CD14-positive monocyte (primary cell): ENCODE measurements at regions not wholly inside any gene's neighbourhood (a gene's known extent, or its start where the extent isn't known, plus 50 kb on each side); places are given as distances from the start of the nearest gene placed in this dataset.

Experiments used
- DNase-seq, 3 donors: peaks; one replicate each; pipeline ENCODE4 v3.0.0-alpha.2; 2011 to 2022
- H2AFZ ChIP-seq: 2 replicates; pipeline ENCODE4 v1.6.0; 2012; ENCODE audit warnings: mild to moderate bottlenecking, low read depth, low read length, inconsistent platforms; ENCODE audit not compliant: insufficient read depth, poor library complexity, severe bottlenecking
- H3K27ac ChIP-seq, 2 donors: 1 replicate in 1 of 2; 2 replicates in 1 of 2; pipeline ENCODE4 v1.5.1; 2012 to 2013; ENCODE audit warnings: low read length in 2 of 2, control low read depth in 1 of 2, inconsistent platforms in 1 of 2, low read depth in 1 of 2, mild to moderate bottlenecking in 1 of 2
- H3K27me3 ChIP-seq, 2 donors: one replicate each; pipeline versions ENCODE4 v1.6.0 to v1.6.1; 2011 to 2013; ENCODE audit warnings: low read length in 2 of 2; ENCODE audit not compliant: control insufficient read depth in 2 of 2, insufficient read depth in 2 of 2
- H3K36me3 ChIP-seq, 2 donors: replicated peaks in 1 of 2; 1 replicate in 1 of 2; 2 replicates in 1 of 2; pipeline versions ENCODE4 v1.5.1 to v1.6.1; 2012 to 2013; ENCODE audit warnings: low read length in 2 of 2, control low read depth in 1 of 2, inconsistent platforms in 1 of 2, mild to moderate bottlenecking in 1 of 2; ENCODE audit not compliant: insufficient read depth in 2 of 2, control insufficient read depth in 1 of 2
- H3K4me1 ChIP-seq, 2 donors: 1 replicate in 1 of 2; 2 replicates in 1 of 2; pipeline versions ENCODE4 v1.5.1 to v1.6.1; 2012 to 2013; ENCODE audit warnings: low read length in 2 of 2, control low read depth in 1 of 2, inconsistent platforms in 1 of 2, mild to moderate bottlenecking in 1 of 2, moderate library complexity in 1 of 2; ENCODE audit not compliant: insufficient read depth in 2 of 2, control insufficient read depth in 1 of 2
- H3K4me2 ChIP-seq: replicated peaks from 2 replicates; pipeline ENCODE3; 2012; ENCODE audit warnings: low read length, moderate library complexity, mild to moderate bottlenecking; ENCODE audit not compliant: poor library complexity, severe bottlenecking; ENCODE audit errors: extremely low read depth
- H3K4me3 ChIP-seq, 3 experiments: fragments of 200-600 bp in 1 of 3; sonication (generic) in 1 of 3; replicated peaks in 1 of 3; 1 replicate in 2 of 3; 2 replicates in 1 of 3; pipeline ENCODE4 v1.5.1; 2011 to 2013; ENCODE audit warnings: low read length in 3 of 3, mild to moderate bottlenecking in 3 of 3, control low read depth in 2 of 3, low read depth in 2 of 3, inconsistent platforms in 1 of 3, moderate library complexity in 1 of 3
- H3K79me2 ChIP-seq: 2 replicates; pipeline ENCODE4 v1.6.0; 2012; ENCODE audit warnings: mild to moderate bottlenecking, control low read depth, inconsistent platforms, low read length, moderate library complexity; ENCODE audit not compliant: insufficient read depth
- H3K9ac ChIP-seq: 2 replicates; pipeline ENCODE4 v1.6.0; 2017; ENCODE audit warnings: low read length, mild to moderate bottlenecking; ENCODE audit not compliant: insufficient read depth, poor library complexity, severe bottlenecking
- H3K9me3 ChIP-seq, 2 donors: replicated peaks in 1 of 2; 1 replicate in 1 of 2; 2 replicates in 1 of 2; pipeline versions ENCODE4 v1.5.1 to v1.6.1; 2012 to 2013; ENCODE audit warnings: low read length in 2 of 2, control low read depth in 1 of 2; ENCODE audit not compliant: control insufficient read depth in 1 of 2, insufficient read depth in 1 of 2
- H4K20me1 ChIP-seq: 2 replicates; pipeline ENCODE4 v1.6.0; 2012; ENCODE audit warnings: mild to moderate bottlenecking, low read length, control low read depth, moderate library complexity; ENCODE audit not compliant: insufficient read depth
- H3K27ac Mint-ChIP-seq, 7 donors: one replicate each; pipeline ENCODE4 v1.8.0; 2020; ENCODE audit warnings: mild to moderate bottlenecking in 7 of 7, mixed read lengths in 7 of 7, moderate library complexity in 6 of 7, inconsistent platforms in 2 of 7
- H3K27me3 Mint-ChIP-seq, 3 donors: one replicate each; pipeline ENCODE4 v1.8.0; 2021 to 2022; ENCODE audit warnings: low read depth in 3 of 3, mild to moderate bottlenecking in 3 of 3, mixed read lengths in 3 of 3, moderate library complexity in 3 of 3, inconsistent platforms in 1 of 3
- H3K36me3 Mint-ChIP-seq, 2 donors: one replicate each; pipeline ENCODE4 v1.8.0; 2020; ENCODE audit warnings: mixed read lengths in 2 of 2, inconsistent platforms in 1 of 2, mild to moderate bottlenecking in 1 of 2
- H3K4me1 Mint-ChIP-seq: one replicate; pipeline ENCODE4 v1.8.0; 2020; ENCODE audit warnings: mild to moderate bottlenecking, mixed read lengths
- H3K4me3 Mint-ChIP-seq, 2 donors: one replicate each; pipeline ENCODE4 v1.8.0; 2020; ENCODE audit warnings: mild to moderate bottlenecking in 2 of 2, mixed read lengths in 2 of 2, moderate library complexity in 1 of 2
- H3K9me3 Mint-ChIP-seq, 7 donors: one replicate each; pipeline ENCODE4 v1.8.0; 2020 to 2022; ENCODE audit warnings: mixed read lengths in 7 of 7, mild to moderate bottlenecking in 6 of 7, moderate library complexity in 6 of 7, inconsistent platforms in 2 of 7
- WGBS: methylation state at CpG from one replicate; pipeline ENCODE4 v1.1.5; 2013; ENCODE audit warnings: missing lambda C conversion rate; ENCODE audit not compliant: insufficient coverage; 5-methylcytosine and 5-hydroxymethylcytosine counted together
- intact Hi-C, 2 donors: fragments of 100-400 bp; cut with micrococcal nuclease; formaldehyde crosslinking; loops; one replicate each; pipeline versions ENCODE4 v1.15.0 to v1.15.1; 2023
- TF ChIP-seq, protein P1 (sequence below): fragments of 200-600 bp; IDR thresholded peaks from one replicate; pipeline ENCODE4 v1.8.0; 2022; ENCODE audit warnings: antibody characterized with exemption, mild to moderate bottlenecking

DNA sequence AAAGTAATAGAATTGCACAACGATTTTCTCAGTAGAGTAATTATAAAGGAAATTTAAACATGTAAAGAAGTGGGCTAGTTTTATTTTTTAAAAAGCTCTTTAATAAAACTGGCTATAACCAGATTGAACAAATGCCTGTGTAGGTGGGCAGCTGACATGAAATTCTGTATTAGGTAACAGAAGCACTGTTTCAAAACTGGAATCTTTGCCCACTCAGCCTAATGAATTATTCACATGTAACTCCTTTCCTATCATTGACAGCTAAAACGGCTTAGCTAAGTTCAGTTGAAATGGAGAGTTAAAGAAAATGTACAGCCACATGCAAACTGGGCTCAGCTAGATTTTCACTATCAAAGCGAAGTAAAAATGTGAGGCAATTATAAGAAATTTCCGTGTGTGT lies 1300.1 kb upstream of the ACO1 start:
- no CpG with 5 or more reads among the region's 4 CpGs for WGBS
- H3K27ac ChIP-seq = no peak overlapping the region
- no peaks in the 10 kb centered on the region for H3K27me3 ChIP-seq
- Mint-ChIP-seq H3K27me3 (peaks cover 0 to 2% (median 0%) of the 10 kb centered on the region in 3 donors), H3K4me3 (no peak overlapping the region), H3K27ac (no peak overlapping the region), H3K36me3 (no peaks in the 10 kb centered on the region), H3K9me3 (peaks cover 0 to 2% (median 0%) of the 10 kb centered on the region in 7 donors), H3K4me1 (no peaks in the 10 kb centered on the region)
- no peak overlapping the region for H2AFZ ChIP-seq
- intact Hi-C loops = no loop called here
- H3K4me3 ChIP-seq = no peak overlapping the region
- H3K9ac ChIP-seq = no peak overlapping the region
- no peaks in the 10 kb centered on the region for H3K9me3 ChIP-seq
- no peaks in the 10 kb centered on the region for H3K36me3 ChIP-seq
- TF ChIP-seq, protein P1, sequence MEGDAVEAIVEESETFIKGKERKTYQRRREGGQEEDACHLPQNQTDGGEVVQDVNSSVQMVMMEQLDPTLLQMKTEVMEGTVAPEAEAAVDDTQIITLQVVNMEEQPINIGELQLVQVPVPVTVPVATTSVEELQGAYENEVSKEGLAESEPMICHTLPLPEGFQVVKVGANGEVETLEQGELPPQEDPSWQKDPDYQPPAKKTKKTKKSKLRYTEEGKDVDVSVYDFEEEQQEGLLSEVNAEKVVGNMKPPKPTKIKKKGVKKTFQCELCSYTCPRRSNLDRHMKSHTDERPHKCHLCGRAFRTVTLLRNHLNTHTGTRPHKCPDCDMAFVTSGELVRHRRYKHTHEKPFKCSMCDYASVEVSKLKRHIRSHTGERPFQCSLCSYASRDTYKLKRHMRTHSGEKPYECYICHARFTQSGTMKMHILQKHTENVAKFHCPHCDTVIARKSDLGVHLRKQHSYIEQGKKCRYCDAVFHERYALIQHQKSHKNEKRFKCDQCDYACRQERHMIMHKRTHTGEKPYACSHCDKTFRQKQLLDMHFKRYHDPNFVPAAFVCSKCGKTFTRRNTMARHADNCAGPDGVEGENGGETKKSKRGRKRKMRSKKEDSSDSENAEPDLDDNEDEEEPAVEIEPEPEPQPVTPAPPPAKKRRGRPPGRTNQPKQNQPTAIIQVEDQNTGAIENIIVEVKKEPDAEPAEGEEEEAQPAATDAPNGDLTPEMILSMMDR = no peak
- H4K20me1 ChIP-seq = no peaks in the 10 kb centered on the region
- DNase-seq = no peak
- no peaks in the 10 kb centered on the region for H3K79me2 ChIP-seq
- H3K4me2 ChIP-seq = no peak overlapping the region
- H3K4me1 ChIP-seq = no peaks in the 10 kb centered on the region

GRCh38 chr9:31089549-31090221 lies 1294.8 kb upstream of the ACO1 start:
- no peaks in the 10 kb centered on the region for H3K9me3 ChIP-seq
- Mint-ChIP-seq H3K27me3 (peaks cover 0 to 2% (median 0%) of the 10 kb centered on the region in 3 donors), H3K4me3 (no peak overlapping the region), H3K4me1 (no peaks in the 10 kb centered on the region), H3K27ac (no peak overlapping the region), H3K9me3 (peaks cover 0 to 4% (median 0%) of the 10 kb centered on the region in 7 donors), H3K36me3 (no peaks in the 10 kb centered on the region)
- no peaks in the 10 kb centered on the region for H3K27me3 ChIP-seq
- no peak overlapping the region for H3K9ac ChIP-seq
- H3K79me2 ChIP-seq = no peaks in the 10 kb centered on the region
- H3K4me2 ChIP-seq = no peak overlapping the region
- H3K36me3 ChIP-seq = no peaks in the 10 kb centered on the region
- H4K20me1 ChIP-seq = no peaks in the 10 kb centered on the region
- H3K4me3 ChIP-seq = no peak overlapping the region
- TF ChIP-seq, protein P1 = no peak
- H3K4me1 ChIP-seq = no peaks in the 10 kb centered on the region
- no peak overlapping the region for H2AFZ ChIP-seq
- no peak for DNase-seq
- no peak overlapping the region for H3K27ac ChIP-seq
- intact Hi-C loops = no loop called here
